H9 (cell line): ENCODE measurements at regions not wholly inside any gene's neighbourhood (a gene's known extent, or its start where the extent isn't known, plus 50 kb on each side); places are given as distances from the start of the nearest gene placed in this dataset.

Experiments used
- DNase-seq: peaks from one replicate; pipeline ENCODE4 v3.0.0-alpha.2; 2017
- H2AFZ ChIP-seq: one replicate; pipeline ENCODE4 v1.6.1; 2013; ENCODE audit warnings: mild to moderate bottlenecking, low read length, control low read depth, moderate library complexity
- H2AK5ac ChIP-seq: 2 replicates; pipeline ENCODE4 v1.6.1; 2013; ENCODE audit warnings: low read length, control low read depth, mixed read lengths; ENCODE audit not compliant: insufficient read length
- H2BK120ac ChIP-seq: one replicate; pipeline ENCODE4 v1.6.1; 2013; ENCODE audit warnings: low read depth, mild to moderate bottlenecking, low read length, control low read depth, inconsistent platforms; ENCODE audit not compliant: poor library complexity, severe bottlenecking
- H2BK12ac ChIP-seq: 2 replicates; pipeline ENCODE4 v1.6.1; 2013; ENCODE audit warnings: low read length, control low read depth, mixed read lengths, low read depth; ENCODE audit not compliant: insufficient read length
- H2BK15ac ChIP-seq: 2 replicates; pipeline ENCODE4 v1.6.1; 2013; ENCODE audit warnings: low read depth, low read length, control low read depth
- H2BK20ac ChIP-seq: one replicate; pipeline ENCODE4 v1.6.1; 2013; ENCODE audit warnings: low read depth, mild to moderate bottlenecking, low read length, control low read depth, inconsistent platforms; ENCODE audit not compliant: poor library complexity, severe bottlenecking
- H2BK5ac ChIP-seq: 2 replicates; pipeline ENCODE4 v1.6.1; 2013; ENCODE audit warnings: low read length, control low read depth, mixed read lengths; ENCODE audit not compliant: insufficient read length
- H3K14ac ChIP-seq: 2 replicates; pipeline ENCODE4 v1.6.1; 2013; ENCODE audit warnings: low read length, control low read depth; ENCODE audit not compliant: insufficient read depth
- H3K18ac ChIP-seq: 2 replicates; pipeline ENCODE4 v1.6.1; 2013; ENCODE audit warnings: low read depth, mild to moderate bottlenecking, mixed read lengths, low read length, control low read depth; ENCODE audit not compliant: insufficient read length
- H3K23ac ChIP-seq: 2 replicates; pipeline ENCODE4 v1.6.1; 2013; ENCODE audit warnings: low read length, control low read depth, mixed read lengths, low read depth; ENCODE audit not compliant: insufficient read length
- H3K23me2 ChIP-seq: 2 replicates; pipeline ENCODE4 v1.6.1; 2013; ENCODE audit warnings: low read depth, mild to moderate bottlenecking, mixed read lengths, low read length, control low read depth; ENCODE audit not compliant: insufficient read length, poor library complexity, severe bottlenecking
- H3K27ac ChIP-seq: 2 replicates; pipeline ENCODE4 v1.5.1; 2013; ENCODE audit warnings: low read length, control low read depth, mixed read lengths, low read depth; ENCODE audit not compliant: insufficient read length
- H3K27me3 ChIP-seq: 2 replicates; pipeline ENCODE4 v1.6.1; 2013; ENCODE audit warnings: low read length, control low read depth, inconsistent platforms; ENCODE audit not compliant: insufficient read depth
- H3K4ac ChIP-seq: 2 replicates; pipeline ENCODE4 v1.6.1; 2013; ENCODE audit warnings: low read depth, mild to moderate bottlenecking, control low read depth, inconsistent platforms, low read length, moderate library complexity
- H3K4me1 ChIP-seq: 2 replicates; pipeline ENCODE4 v1.6.1; 2013; ENCODE audit warnings: low read length, control low read depth, inconsistent platforms; ENCODE audit not compliant: insufficient read depth
- H3K4me2 ChIP-seq: 2 replicates; pipeline ENCODE4 v1.6.1; 2013; ENCODE audit warnings: low read length, control low read depth, mixed read lengths; ENCODE audit not compliant: insufficient read length, insufficient read depth
- H3K56ac ChIP-seq: 2 replicates; pipeline ENCODE4 v1.6.1; 2013; ENCODE audit warnings: low read depth, mild to moderate bottlenecking, mixed read lengths, low read length, control low read depth; ENCODE audit not compliant: insufficient read length
- H3K79me1 ChIP-seq: 2 replicates; pipeline ENCODE4 v1.6.1; 2013; ENCODE audit warnings: low read depth, mild to moderate bottlenecking, moderate library complexity, low read length, control low read depth, inconsistent platforms; ENCODE audit not compliant: insufficient read depth, poor library complexity, severe bottlenecking
- H3K79me2 ChIP-seq: 2 replicates; pipeline ENCODE4 v1.6.1; 2013; ENCODE audit warnings: low read length, control low read depth, inconsistent platforms; ENCODE audit not compliant: insufficient read depth
- H3K9ac ChIP-seq: 2 replicates; pipeline ENCODE4 v1.6.1; 2013; ENCODE audit warnings: low read length, control low read depth, mixed read lengths; ENCODE audit not compliant: insufficient read length; ENCODE audit errors: extremely low read depth
- H3K9me3 ChIP-seq: one replicate; pipeline ENCODE4 v1.6.1; 2013; ENCODE audit warnings: low read depth, low read length, inconsistent platforms; ENCODE audit not compliant: control insufficient read depth
- H3T11ph ChIP-seq: one replicate; pipeline ENCODE4 v1.6.1; 2013; ENCODE audit warnings: mild to moderate bottlenecking, low read length, control low read depth, inconsistent platforms
- H4K20me1 ChIP-seq: one replicate; pipeline ENCODE4 v1.6.1; 2013; ENCODE audit not compliant: control insufficient read depth, insufficient read length, insufficient read depth
- H4K5ac ChIP-seq: 2 replicates; pipeline ENCODE4 v1.6.1; 2013; ENCODE audit warnings: low read depth, mild to moderate bottlenecking, mixed read lengths, low read length, control low read depth; ENCODE audit not compliant: insufficient read length
- H4K8ac ChIP-seq: replicated peaks from 2 replicates; pipeline ENCODE4 v1.6.1; 2013; ENCODE audit warnings: low read length, control low read depth, mixed read lengths, low read depth; ENCODE audit not compliant: insufficient read length
- H4K91ac ChIP-seq: 2 replicates; pipeline ENCODE4 v1.6.1; 2013; ENCODE audit warnings: low read depth, mild to moderate bottlenecking, moderate library complexity, mixed read lengths, low read length, control low read depth; ENCODE audit not compliant: insufficient read length
- H3K27ac Mint-ChIP-seq, 3 experiments: 2 replicates in 2 of 3; 3 replicates in 1 of 3; pipeline ENCODE4 v1.8.0; 2020 to 2021; ENCODE audit warnings: mixed read lengths in 3 of 3, mild to moderate bottlenecking in 1 of 3, moderate library complexity in 1 of 3
- H3K27me3 Mint-ChIP-seq: 2 replicates; pipeline ENCODE4 v1.8.0; 2021; ENCODE audit warnings: low read depth, mild to moderate bottlenecking, moderate library complexity, mixed read lengths
- H3K36me3 Mint-ChIP-seq, 3 experiments: 2 replicates in 2 of 3; 3 replicates in 1 of 3; pipeline ENCODE4 v1.8.0; 2020 to 2021; ENCODE audit warnings: low read depth in 3 of 3, mixed read lengths in 3 of 3; ENCODE audit not compliant: insufficient read depth in 1 of 3
- H3K4me1 Mint-ChIP-seq, 2 experiments: 2 replicates each; pipeline ENCODE4 v1.8.0; 2020; ENCODE audit warnings: mixed read lengths in 2 of 2
- H3K4me3 Mint-ChIP-seq, 2 experiments: 2 replicates in 1 of 2; 3 replicates in 1 of 2; pipeline ENCODE4 v1.8.0; 2020 to 2021; ENCODE audit warnings: mild to moderate bottlenecking in 2 of 2, mixed read lengths in 2 of 2, moderate library complexity in 1 of 2
- H3K9me3 Mint-ChIP-seq, 2 experiments: 2 replicates in 1 of 2; 3 replicates in 1 of 2; pipeline ENCODE4 v1.8.0; 2020; ENCODE audit warnings: mild to moderate bottlenecking in 2 of 2, mixed read lengths in 2 of 2, moderate library complexity in 1 of 2
- WGBS: extraction: QIAGEN DNeasy Blood & Tissue Kit; methylation state at CpG from one replicate; pipeline ENCODE4 v1.1.7; 2013; ENCODE audit warnings: missing lambda C conversion rate, low lambda C conversion rate, mixed read lengths; ENCODE audit not compliant: insufficient read length; ENCODE audit errors: extremely low coverage; 5-methylcytosine and 5-hydroxymethylcytosine counted together
- TF ChIP-seq, protein P1 (sequence below): fragments of 200-600 bp; sonication (generic); conservative IDR thresholded peaks from 3 replicates; pipeline ENCODE4 v1.8.0; 2021; ENCODE audit warnings: antibody characterized with exemption, mild to moderate bottlenecking

DNA sequence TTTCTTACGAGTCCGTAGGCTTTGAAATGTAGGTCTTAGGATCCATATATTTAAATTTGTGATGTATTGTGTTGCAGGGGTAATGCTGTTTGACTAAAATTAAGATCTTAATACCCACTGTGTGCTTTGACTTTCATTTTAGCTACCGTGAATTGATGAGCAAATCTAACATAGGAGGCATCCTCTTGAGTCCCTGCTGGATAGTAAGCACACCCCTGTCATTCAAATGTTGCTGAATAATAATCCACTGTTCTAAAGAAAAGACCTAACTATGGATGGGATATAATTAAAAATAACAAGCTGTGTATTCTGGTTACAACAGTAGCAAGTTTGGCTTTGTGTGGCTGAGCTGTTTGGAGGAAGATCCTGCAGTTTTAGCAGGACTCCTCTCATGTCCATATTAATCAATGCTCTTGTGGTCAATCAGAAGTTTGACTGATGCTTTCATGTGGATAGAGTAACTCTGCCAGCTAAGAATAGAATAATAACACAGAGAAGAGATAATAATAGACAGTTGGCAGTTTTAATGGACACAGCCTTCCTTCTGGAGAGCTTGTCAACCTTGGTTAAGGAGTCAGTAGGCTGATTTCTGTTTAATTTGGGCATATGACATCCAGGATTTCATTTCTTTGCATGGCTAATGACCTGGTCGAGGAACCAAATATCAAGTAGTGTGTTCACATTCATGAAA, 148.1 kb upstream of the MIS18BP1 start:
- no peak overlapping the region for H2BK15ac ChIP-seq
- no peaks in the 10 kb centered on the region for H4K20me1 ChIP-seq
- no peak overlapping the region for H3K14ac ChIP-seq
- no peak overlapping the region for H2BK120ac ChIP-seq
- H3K56ac ChIP-seq: no peak overlapping the region
- no peak overlapping the region for H3K4ac ChIP-seq
- no CpG with 5 or more reads among the region's 4 CpGs for WGBS
- H3K27ac ChIP-seq: no peak overlapping the region
- H3K9ac ChIP-seq: no peak overlapping the region
- H4K91ac ChIP-seq: no peak overlapping the region
- no peak overlapping the region for H2AK5ac ChIP-seq
- Mint-ChIP-seq H3K4me1 (peaks cover 40 to 50% of the 10 kb centered on the region in 2 experiments), H3K4me3 (no peak overlapping the region), H3K36me3 (peaks cover 0 to 8% (median 0%) of the 10 kb centered on the region in 3 experiments; a peak in 3 of 7 replicates), H3K9me3 (no peaks in the 10 kb centered on the region; a peak in 1 of 5 replicates), H3K27ac (peak overlapping the region in 2 of 3 experiments; percentile 50 to 73; a peak in 2 of 7 replicates), H3K27me3 (peaks cover 6% of the 10 kb centered on the region; the same call in 1 of the 2 replicates)
- H3K18ac ChIP-seq: no peak overlapping the region
- H4K5ac ChIP-seq: no peak overlapping the region
- no peak overlapping the region for H2BK20ac ChIP-seq
- H4K8ac ChIP-seq: no peak overlapping the region
- no peaks in the 10 kb centered on the region for H3K23me2 ChIP-seq
- H2BK5ac ChIP-seq: no peak overlapping the region
- H3T11ph ChIP-seq: no peak overlapping the region
- H3K4me1 ChIP-seq: peaks cover 4% of the 10 kb centered on the region
- no peak for DNase-seq
- H3K4me2 ChIP-seq: no peak overlapping the region
- H3K79me2 ChIP-seq: no peaks in the 10 kb centered on the region
- TF ChIP-seq, protein P1, sequence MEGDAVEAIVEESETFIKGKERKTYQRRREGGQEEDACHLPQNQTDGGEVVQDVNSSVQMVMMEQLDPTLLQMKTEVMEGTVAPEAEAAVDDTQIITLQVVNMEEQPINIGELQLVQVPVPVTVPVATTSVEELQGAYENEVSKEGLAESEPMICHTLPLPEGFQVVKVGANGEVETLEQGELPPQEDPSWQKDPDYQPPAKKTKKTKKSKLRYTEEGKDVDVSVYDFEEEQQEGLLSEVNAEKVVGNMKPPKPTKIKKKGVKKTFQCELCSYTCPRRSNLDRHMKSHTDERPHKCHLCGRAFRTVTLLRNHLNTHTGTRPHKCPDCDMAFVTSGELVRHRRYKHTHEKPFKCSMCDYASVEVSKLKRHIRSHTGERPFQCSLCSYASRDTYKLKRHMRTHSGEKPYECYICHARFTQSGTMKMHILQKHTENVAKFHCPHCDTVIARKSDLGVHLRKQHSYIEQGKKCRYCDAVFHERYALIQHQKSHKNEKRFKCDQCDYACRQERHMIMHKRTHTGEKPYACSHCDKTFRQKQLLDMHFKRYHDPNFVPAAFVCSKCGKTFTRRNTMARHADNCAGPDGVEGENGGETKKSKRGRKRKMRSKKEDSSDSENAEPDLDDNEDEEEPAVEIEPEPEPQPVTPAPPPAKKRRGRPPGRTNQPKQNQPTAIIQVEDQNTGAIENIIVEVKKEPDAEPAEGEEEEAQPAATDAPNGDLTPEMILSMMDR: no peak
- H3K79me1 ChIP-seq: no peaks in the 10 kb centered on the region
- no peak overlapping the region for H2BK12ac ChIP-seq
- no peaks in the 10 kb centered on the region for H3K27me3 ChIP-seq
- H3K23ac ChIP-seq: no peak overlapping the region
- no peaks in the 10 kb centered on the region for H3K9me3 ChIP-seq
- no peak overlapping the region for H2AFZ ChIP-seq
